Astrocyte of the cerebellum (primary cell): ENCODE measurements at regions not wholly inside any gene's neighbourhood (a gene's known extent, or its start where the extent isn't known, plus 50 kb on each side); places are given as distances from the start of the nearest gene placed in this dataset.
A peak's percentile ranks its signal among the peaks of the same experiment; 100 is the strongest.
"Not testable (repeated sequence)": the region's sequence is repeated elsewhere in the genome, so short reads cannot be mapped to it uniquely, and the experiment has no call there.

Experiments
- DNase-seq: peaks from one replicate; pipeline ENCODE4 v3.0.0-alpha.2; 2011; ENCODE audit warnings: low read depth
- H3K4me3 ChIP-seq: 2 replicates; pipeline ENCODE4 v1.5.1; 2011; ENCODE audit warnings: mild to moderate bottlenecking, low read depth, low read length, moderate library complexity
- in situ Hi-C: cut with HindIII; loops from 2 replicates; pipeline ENCODE4 v1.10.0; 2017; ENCODE audit warnings: low sequenced_read_pairs
- TF ChIP-seq, protein P1 (sequence below): IDR thresholded peaks from 2 replicates; pipeline ENCODE4 v1.5.1; 2012; ENCODE audit warnings: low read length, low read depth, moderate library complexity, mild to moderate bottlenecking; ENCODE audit errors: missing control alignments

DNA sequence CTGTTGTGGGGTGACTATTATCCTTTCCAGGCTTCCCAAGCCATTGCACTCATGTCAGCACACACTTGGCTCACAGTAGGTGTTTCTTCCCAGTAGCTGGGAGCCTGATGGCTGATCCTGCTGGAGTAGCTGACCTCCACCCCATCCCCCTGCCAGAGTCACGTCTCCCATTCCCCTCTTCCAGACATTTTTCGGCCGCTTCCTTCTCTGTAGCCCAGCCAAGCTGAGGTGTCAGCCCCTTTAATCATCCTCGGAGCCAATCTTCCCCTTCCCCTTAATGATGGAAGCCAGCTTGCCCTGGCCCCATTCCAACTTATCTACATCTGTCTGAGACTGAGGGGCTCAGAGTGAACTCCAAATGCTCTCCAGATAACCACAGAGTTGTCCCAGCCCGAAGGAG lies 550.7 kb downstream of the MN1 start:
- no peak overlapping the region for H3K4me3 ChIP-seq
- in situ Hi-C loops, result no loop called here
- TF ChIP-seq, protein P1, sequence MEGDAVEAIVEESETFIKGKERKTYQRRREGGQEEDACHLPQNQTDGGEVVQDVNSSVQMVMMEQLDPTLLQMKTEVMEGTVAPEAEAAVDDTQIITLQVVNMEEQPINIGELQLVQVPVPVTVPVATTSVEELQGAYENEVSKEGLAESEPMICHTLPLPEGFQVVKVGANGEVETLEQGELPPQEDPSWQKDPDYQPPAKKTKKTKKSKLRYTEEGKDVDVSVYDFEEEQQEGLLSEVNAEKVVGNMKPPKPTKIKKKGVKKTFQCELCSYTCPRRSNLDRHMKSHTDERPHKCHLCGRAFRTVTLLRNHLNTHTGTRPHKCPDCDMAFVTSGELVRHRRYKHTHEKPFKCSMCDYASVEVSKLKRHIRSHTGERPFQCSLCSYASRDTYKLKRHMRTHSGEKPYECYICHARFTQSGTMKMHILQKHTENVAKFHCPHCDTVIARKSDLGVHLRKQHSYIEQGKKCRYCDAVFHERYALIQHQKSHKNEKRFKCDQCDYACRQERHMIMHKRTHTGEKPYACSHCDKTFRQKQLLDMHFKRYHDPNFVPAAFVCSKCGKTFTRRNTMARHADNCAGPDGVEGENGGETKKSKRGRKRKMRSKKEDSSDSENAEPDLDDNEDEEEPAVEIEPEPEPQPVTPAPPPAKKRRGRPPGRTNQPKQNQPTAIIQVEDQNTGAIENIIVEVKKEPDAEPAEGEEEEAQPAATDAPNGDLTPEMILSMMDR, result no peak
- no peak for DNase-seq

DNA sequence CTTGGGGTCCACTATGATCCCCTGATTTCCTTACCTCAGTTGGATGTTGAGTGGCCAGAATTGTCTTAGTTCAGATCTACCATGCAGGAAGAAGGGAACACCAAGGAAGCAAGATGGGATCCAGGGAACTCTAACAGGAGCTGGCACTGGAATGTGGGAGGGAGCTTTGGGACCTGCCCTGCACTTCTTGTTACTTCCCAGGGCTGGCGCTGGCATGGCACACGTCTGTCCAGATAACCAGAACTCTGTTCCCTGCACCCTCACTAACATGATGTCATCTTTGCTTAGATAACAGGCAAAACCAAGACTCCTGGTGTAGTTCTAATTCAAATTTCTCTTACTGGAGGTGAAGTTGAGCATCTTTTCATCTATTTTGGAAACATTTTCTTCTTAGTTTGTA lies 550.0 kb downstream of the MN1 start:
- in situ Hi-C loops, result no loop called here
- H3K4me3 ChIP-seq, result no peak overlapping the region
- TF ChIP-seq, protein P1, result no peak
- no peak for DNase-seq

DNA sequence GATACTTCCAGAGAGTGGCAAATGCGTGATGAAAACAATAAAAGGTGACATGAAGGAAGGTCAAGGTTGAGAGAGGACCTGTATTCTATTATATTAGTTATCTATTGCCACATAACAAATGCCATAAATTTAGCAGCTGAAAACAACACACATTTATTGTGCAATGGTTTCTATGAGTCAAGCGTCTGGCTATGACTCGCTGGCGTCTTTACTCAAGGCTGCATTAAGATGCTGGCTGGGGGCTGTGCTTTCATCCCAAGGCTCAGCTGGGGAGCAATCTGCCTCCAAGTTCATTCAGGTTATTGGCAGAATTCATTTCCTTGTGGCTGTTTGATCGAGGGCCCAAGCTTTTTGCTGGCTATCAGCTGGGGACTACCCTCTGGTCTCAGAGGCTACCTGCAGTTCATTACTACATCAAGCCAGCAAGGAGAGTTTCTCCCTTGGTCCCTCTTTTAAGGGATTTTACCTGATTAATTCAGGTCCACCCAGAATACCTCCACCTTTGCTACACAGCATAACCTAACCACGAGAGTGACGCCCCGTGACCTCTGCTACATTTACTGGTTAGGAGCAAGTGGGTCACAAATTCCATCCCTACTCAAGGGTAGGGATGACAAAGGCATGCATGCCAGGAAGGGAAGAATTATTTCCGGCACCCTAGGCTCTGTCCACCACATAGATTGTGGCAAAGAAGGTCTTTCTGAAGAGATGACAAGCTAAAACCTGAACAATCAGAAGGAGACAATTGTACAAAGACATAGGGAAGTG lies 549.1 kb downstream of the MN1 start:
- peak; percentile 87 for DNase-seq
- no peak overlapping the region for H3K4me3 ChIP-seq
- in situ Hi-C loops, result no loop called here
- TF ChIP-seq, protein P1, result no peak

DNA sequence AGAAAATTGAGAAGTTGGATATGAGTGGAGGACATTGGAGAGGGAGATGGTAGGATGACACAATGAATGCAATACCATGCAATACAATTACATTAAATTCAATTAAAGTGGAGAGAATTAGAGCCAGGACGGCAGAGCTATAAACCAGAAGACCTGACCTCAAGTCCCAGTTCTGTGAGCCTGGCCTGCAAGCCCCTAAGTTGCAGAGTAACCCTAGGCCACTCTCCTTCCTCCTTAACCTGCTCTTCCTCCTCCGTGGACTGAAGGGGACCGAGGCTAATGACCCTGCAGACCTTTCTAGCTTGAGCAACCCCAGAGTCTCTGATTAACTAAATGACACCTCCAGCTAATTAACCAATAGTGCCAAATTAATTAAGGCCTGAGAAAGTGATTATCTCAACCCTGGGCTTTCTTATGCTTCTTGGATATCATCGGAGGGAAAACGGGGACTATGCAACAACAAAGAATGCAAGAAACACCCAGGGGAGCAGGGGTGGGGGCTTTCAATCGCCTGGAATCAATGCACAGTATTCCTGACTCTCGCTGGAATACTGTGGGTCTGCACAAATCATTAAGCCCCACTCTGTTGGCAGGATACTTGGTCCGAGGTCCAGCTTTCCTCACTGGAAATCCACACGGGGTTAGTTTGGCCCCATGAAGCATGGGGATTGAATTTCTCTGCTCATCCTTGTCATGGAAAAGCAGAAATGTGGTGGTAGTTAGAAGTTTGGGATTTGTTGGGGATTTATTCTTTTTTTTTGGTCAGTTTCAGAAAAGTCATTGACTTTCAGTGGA lies 548.3 kb downstream of the MN1 start:
- DNase-seq, result no peak
- TF ChIP-seq, protein P1, result no peak
- no peak overlapping the region for H3K4me3 ChIP-seq
- in situ Hi-C loops, result no loop called here

DNA sequence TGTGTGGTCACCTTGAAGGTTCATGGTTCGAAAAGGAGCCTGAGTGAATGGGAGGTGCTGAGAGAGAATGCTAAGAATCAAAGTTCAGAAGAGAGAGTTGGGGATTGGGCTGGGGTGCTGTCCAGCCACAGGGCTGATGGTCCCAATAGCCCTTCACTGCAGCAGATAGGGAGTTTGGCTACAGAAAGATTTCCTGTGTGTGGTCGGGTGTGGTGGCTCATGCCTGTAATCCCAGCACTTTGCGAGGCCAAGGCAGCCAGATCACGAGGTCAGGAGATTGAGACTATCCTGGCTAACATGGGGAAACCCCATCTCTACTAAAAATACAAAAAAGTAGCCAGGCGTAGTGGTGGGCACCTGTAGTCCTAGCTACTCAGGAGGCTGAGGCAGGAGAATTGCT lies 547.5 kb downstream of the MN1 start:
- in situ Hi-C loops, DNase-seq, H3K4me3 ChIP-seq: not testable (repeated sequence)

DNA sequence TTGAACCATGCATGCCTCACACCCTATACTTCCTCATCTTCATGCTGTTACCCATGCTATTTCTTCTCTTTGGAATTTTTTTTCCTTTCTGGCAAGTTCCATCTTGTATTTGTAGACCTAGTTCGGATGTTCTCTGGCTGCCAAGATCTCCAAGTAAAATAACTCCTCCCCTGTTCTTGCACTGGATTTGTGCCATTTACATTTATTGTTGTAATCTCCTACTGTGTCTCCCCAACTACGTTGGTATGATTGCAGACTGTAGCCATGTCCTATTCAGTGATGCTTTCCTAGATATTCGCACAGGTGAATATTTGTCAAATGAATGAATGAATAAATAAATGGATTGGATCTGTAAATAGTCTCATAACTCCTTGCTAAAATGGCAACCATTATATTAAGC lies 546.0 kb downstream of the MN1 start:
- TF ChIP-seq, protein P1, result no peak
- no peak overlapping the region for H3K4me3 ChIP-seq
- in situ Hi-C loops, result no loop called here
- no peak for DNase-seq

DNA sequence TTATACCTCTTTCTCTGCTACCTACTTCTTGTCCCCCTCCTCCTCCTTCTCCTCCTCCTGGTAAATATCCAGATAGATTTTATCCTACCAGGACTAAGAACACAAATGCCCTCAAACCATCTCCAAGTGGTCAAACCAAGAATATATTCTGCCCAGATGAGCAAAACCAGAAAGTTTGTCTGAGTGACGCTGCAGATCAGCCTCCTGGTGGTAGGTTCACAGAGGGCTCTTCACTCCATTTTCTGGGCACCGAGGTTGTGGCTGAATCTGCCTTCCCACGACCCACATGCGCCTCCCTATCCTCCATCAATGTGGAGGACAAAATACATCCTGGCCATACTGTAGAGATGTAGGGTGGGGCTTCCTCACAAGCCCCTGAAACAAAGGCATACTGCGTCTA lies 543.6 kb downstream of the MN1 start:
- DNase-seq, result no peak
- no peak overlapping the region for H3K4me3 ChIP-seq
- in situ Hi-C loops, result no loop called here
- TF ChIP-seq, protein P1, result peak; percentile 21
